Spleen (tissue), 11 donors: ENCODE measurements at regions not wholly inside any gene's neighbourhood (a gene's known extent, or its start where the extent isn't known, plus 50 kb on each side); places are given as distances from the start of the nearest gene placed in this dataset.

Experiments used
- DNase-seq: peaks from one replicate; pipeline ENCODE4 v3.0.0-alpha.2; 2020
- H3K27ac ChIP-seq, 8 donors: fragments of 200-600 bp; sonication (generic) in 7 of 8; 1 replicate in 4 of 8; 2 replicates in 4 of 8; pipeline versions ENCODE4 v1.5.0 to v1.8.0; 2016 to 2021; ENCODE audit warnings: inconsistent platforms in 4 of 8, mild to moderate bottlenecking in 4 of 8, moderate library complexity in 1 of 8
- H3K27me3 ChIP-seq, 7 donors: fragments of 200-600 bp; sonication (generic) in 6 of 7; replicated peaks in 1 of 7; 1 replicate in 4 of 7; 2 replicates in 3 of 7; pipeline versions ENCODE4 v1.5.0 to v1.8.0; 2016 to 2021; ENCODE audit warnings: inconsistent platforms in 3 of 7, mild to moderate bottlenecking in 1 of 7
- H3K36me3 ChIP-seq, 6 donors: fragments of 200-600 bp; sonication (generic) in 5 of 6; 1 replicate in 4 of 6; 2 replicates in 2 of 6; pipeline versions ENCODE4 v1.5.0 to v1.8.0; 2016 to 2021; ENCODE audit warnings: inconsistent platforms in 2 of 6
- H3K4me1 ChIP-seq, 6 donors: fragments of 200-600 bp; sonication (generic) in 5 of 6; 1 replicate in 3 of 6; 2 replicates in 3 of 6; pipeline versions ENCODE4 v1.5.0 to v1.8.0; 2016 to 2021; ENCODE audit warnings: inconsistent platforms in 3 of 6
- H3K4me3 ChIP-seq, 8 donors: fragments of 200-600 bp; sonication (generic) in 7 of 8; 1 replicate in 4 of 8; 2 replicates in 4 of 8; pipeline versions ENCODE4 v1.5.0 to v1.8.0; 2016 to 2021; ENCODE audit warnings: inconsistent platforms in 4 of 8, mild to moderate bottlenecking in 4 of 8, moderate library complexity in 2 of 8
- H3K9me3 ChIP-seq, 8 donors: fragments of 200-600 bp; sonication (generic) in 7 of 8; 1 replicate in 4 of 8; 2 replicates in 4 of 8; pipeline versions ENCODE4 v1.5.0 to v1.8.0; 2016 to 2021; ENCODE audit warnings: inconsistent platforms in 4 of 8
- POLR2A ChIP-seq, 3 donors: fragments of 450-650 bp; IDR thresholded peaks; one replicate each; pipeline ENCODE4 v1.5.1; 2017; ENCODE audit warnings: antibody characterized with exemption in 3 of 3, mild to moderate bottlenecking in 1 of 3
- POLR2AphosphoS5 ChIP-seq, 3 donors: sonication (generic); formaldehyde crosslinking; IDR thresholded peaks; one replicate each; pipeline ENCODE4 v1.5.1; 2017; ENCODE audit warnings: antibody characterized with exemption in 3 of 3
- WGBS, 5 donors: extraction: QIAGEN DNeasy Blood & Tissue Kit in 3 of 5; methylation state at CpG; one replicate each; pipeline versions ENCODE4 v1.1.5 to v1.1.7; 2013 to 2018; 5-methylcytosine and 5-hydroxymethylcytosine counted together
- intact Hi-C: fragments of 100-400 bp; cut with DNase I; formaldehyde crosslinking; loops from one replicate; pipeline ENCODE4 v1.15.0; 2023; ENCODE audit warnings: low total_unique reads
- TF ChIP-seq, protein P1 (sequence below), 11 experiments: fragments of 200-600 bp in 7 of 11; fragments of 450-650 bp in 4 of 11; sonication (generic) in 4 of 11; IDR thresholded peaks in 8 of 11; conservative IDR thresholded peaks in 3 of 11; 1 replicate in 7 of 11; 2 replicates in 4 of 11; pipeline versions ENCODE4 v1.4.0 to v1.8.0; 2016 to 2021; ENCODE audit warnings: antibody characterized with exemption in 11 of 11, inconsistent platforms in 4 of 11, mild to moderate bottlenecking in 1 of 11
- donor health status: healthy with polysubstance abuse.
- donor health status: DM: no; HTN: no; CAD: no; lungs with moderate emphysema.
- donor health status: DM: no; HTN: no; CAD: no.
- donor health status: Bipolar disorder and iron deficiency.
- donor health status: healthy.
- donor health status: DM: no; HTN: no; CAD: no.
- donor health status: DM: yes; HTN: yes; CAD: no.

DNA sequence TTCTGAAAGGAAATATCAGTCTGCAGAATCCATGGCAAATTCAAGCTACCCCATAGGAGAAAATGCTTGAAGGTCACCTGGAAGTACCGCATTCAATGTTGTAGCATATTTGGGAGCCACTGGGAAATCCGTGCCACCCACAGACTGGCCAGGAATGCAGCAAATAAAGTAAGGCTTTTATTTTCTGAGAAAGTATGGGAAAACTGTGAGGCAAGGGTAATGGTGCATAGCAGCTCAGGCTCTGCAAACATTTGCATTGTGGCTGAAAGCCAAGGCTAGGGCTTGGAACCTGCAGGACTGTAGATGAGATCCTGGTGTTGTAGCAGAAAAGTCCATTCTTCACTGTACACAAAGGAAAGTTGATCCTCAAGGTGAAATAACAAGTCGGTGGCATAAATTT lies 450.9 kb upstream of the NR3C2 start:
- no peak for TF ChIP-seq POLR2A (IDR thresholded peaks at IDR 0.05)
- intact Hi-C loops = no loop called here
- Histone ChIP-seq H3K9me3 (peaks cover 0 to 24% (median 15%) of the 10 kb centered on the region in 8 donors), H3K36me3 (no peaks in the 10 kb centered on the region), H3K27ac (no peak overlapping the region), H3K4me3 (no peak overlapping the region), H3K4me1 (no peaks in the 10 kb centered on the region), H3K27me3 (no peaks in the 10 kb centered on the region)
- 82 to 90% (median 86%) methylated on average over 3 of the region's 3 CpGs for WGBS, 5 donors
- DNase-seq = no peak

DNA sequence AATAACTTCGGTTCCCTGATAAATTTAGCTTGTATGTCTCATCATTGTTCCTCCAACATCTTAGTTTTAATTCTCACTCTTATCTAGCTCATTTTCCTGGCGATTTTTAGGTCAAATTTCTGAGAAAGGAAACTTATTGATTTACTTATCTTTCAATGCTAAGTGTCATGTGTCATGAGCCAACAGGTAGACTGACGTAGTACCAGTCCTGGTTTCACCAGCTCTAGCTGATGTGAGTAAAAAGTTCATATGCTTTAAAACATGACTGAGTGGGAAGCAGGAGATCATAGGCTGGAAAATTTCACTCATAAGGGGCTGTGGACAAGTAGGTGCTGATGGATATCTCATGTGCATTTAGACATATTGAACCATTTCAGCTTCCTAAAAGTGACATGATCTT lies 441.7 kb upstream of the NR3C2 start:
- DNase-seq = no peak
- H3K27me3 ChIP-seq = no peaks in the 10 kb centered on the region
- H3K27ac ChIP-seq = no peak overlapping the region
- 68 to 82% (median 74%) methylated on average over 3 of the region's 3 CpGs for WGBS, 5 donors
- intact Hi-C loops = no loop called here
- no peaks in the 10 kb centered on the region for H3K4me1 ChIP-seq
- H3K4me3 ChIP-seq = no peak overlapping the region
- no peaks in the 10 kb centered on the region for H3K9me3 ChIP-seq
- no peak for TF ChIP-seq POLR2AphosphoS5 (IDR thresholded peaks at IDR 0.05)
- TF ChIP-seq POLR2A (IDR thresholded peaks at IDR 0.05) = no peak
- TF ChIP-seq, protein P1, sequence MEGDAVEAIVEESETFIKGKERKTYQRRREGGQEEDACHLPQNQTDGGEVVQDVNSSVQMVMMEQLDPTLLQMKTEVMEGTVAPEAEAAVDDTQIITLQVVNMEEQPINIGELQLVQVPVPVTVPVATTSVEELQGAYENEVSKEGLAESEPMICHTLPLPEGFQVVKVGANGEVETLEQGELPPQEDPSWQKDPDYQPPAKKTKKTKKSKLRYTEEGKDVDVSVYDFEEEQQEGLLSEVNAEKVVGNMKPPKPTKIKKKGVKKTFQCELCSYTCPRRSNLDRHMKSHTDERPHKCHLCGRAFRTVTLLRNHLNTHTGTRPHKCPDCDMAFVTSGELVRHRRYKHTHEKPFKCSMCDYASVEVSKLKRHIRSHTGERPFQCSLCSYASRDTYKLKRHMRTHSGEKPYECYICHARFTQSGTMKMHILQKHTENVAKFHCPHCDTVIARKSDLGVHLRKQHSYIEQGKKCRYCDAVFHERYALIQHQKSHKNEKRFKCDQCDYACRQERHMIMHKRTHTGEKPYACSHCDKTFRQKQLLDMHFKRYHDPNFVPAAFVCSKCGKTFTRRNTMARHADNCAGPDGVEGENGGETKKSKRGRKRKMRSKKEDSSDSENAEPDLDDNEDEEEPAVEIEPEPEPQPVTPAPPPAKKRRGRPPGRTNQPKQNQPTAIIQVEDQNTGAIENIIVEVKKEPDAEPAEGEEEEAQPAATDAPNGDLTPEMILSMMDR (IDR thresholded peaks at IDR 0.05 in 8 of 11, conservative IDR thresholded peaks at IDR 0.05 in 3 of 11) = no peak
- H3K36me3 ChIP-seq = no peaks in the 10 kb centered on the region

- H3K4me1 ChIP-seq = no peaks in the 10 kb centered on the region
- TF ChIP-seq POLR2A (IDR thresholded peaks at IDR 0.05) (no peak), POLR2AphosphoS5 (IDR thresholded peaks at IDR 0.05) (no peak)
- TF ChIP-seq, protein P1 (IDR thresholded peaks at IDR 0.05 in 8 of 11, conservative IDR thresholded peaks at IDR 0.05 in 3 of 11) = no peak
- DNase-seq = no peak
- no peak overlapping the region for H3K4me3 ChIP-seq
- no peak overlapping the region for H3K27ac ChIP-seq
- H3K36me3 ChIP-seq = no peaks in the 10 kb centered on the region
- WGBS, 5 donors = 77 to 92% (median 86%) methylated on average over 1 of the region's 1 CpG
- intact Hi-C loops = no loop called here
- H3K27me3 ChIP-seq = no peaks in the 10 kb centered on the region
- no peaks in the 10 kb centered on the region for H3K9me3 ChIP-seq
Measured at GRCh38 chr4:148883435-148883834, 441.2 kb upstream of the NR3C2 start.

- Histone ChIP-seq H3K27me3 (no peaks in the 10 kb centered on the region), H3K36me3 (no peaks in the 10 kb centered on the region), H3K9me3 (no peaks in the 10 kb centered on the region), H3K4me1 (no peaks in the 10 kb centered on the region), H3K4me3 (no peak overlapping the region), H3K27ac (no peak overlapping the region)
- intact Hi-C loops = no loop called here
- TF ChIP-seq POLR2AphosphoS5 (IDR thresholded peaks at IDR 0.05) (no peak), POLR2A (IDR thresholded peaks at IDR 0.05) (no peak)
- TF ChIP-seq, protein P1 (IDR thresholded peaks at IDR 0.05 in 8 of 11, conservative IDR thresholded peaks at IDR 0.05 in 3 of 11) = no peak
- DNase-seq = no peak
- 79 to 87% (median 85%) methylated on average over 5 of the region's 5 CpGs for WGBS, 5 donors
Measured at GRCh38 chr4:148881860-148882643, 439.8 kb upstream of the NR3C2 start.
